ENCODE measurements at regions not wholly inside any gene's neighbourhood (a gene's known extent, or its start where the extent isn't known, plus 50 kb on each side); places are given as distances from the start of the nearest gene placed in this dataset.

DNA sequence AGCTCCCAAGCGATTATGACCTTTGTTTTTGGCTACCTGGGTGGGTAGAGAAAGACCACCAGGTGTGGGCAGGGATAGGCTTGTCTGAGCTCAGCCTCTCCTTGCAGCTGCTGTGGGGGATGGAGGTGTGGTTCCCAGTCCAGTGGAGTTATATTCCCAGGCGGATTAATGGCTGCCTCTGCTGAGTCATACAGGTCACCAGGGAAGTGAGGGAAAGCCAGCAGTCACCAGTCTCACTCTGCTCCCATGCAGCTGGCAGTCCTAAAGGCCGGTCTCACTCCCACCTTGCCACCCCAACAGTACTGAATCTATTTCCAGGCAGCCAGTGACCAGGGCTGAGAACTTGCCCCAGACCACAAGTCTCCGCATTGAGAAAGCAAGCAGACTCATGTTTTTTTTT lies 399.2 kb downstream of the VRK1 start:
- TF ChIP-seq CTCF (IDR thresholded peaks at IDR 0.05; ENCODE audit: poor library complexity) (no peak), EZH2phosphoT487 (IDR thresholded peaks at IDR 0.05; ENCODE audit: low read depth, severe bottlenecking, unreplicated experiment) (no peak)
- Histone ChIP-seq H3K79me2 (no peaks in the 10 kb centered on the region), H2AFZ (no peak overlapping the region), H3K36me3 (replicated peaks; ENCODE audit: insufficient read depth, low read depth) (no peaks in the 10 kb centered on the region), H3K4me1 (ENCODE audit: insufficient read depth) (no peaks in the 10 kb centered on the region), H3K9me3 (ENCODE audit: low read depth) (no peaks in the 10 kb centered on the region), H3K27ac (no peak overlapping the region), H3K4me2 (no peak overlapping the region), H3K9me2 (replicated peaks; ENCODE audit: insufficient read depth) (no peaks in the 10 kb centered on the region), H4K20me1 (ENCODE audit: insufficient read depth, poor library complexity, severe bottlenecking) (no peaks in the 10 kb centered on the region), H3K4me3 (no peak overlapping the region), H3K27me3 (no peaks in the 10 kb centered on the region)
- 91% methylated on average over 4 of the region's 4 CpGs for WGBS (ENCODE audit: low lambda C conversion rate, missing lambda C conversion rate)
- no peak for DNase-seq (ENCODE audit: low spot score)

- Histone ChIP-seq H3K36me3 (replicated peaks; ENCODE audit: insufficient read depth, low read depth) (no peaks in the 10 kb centered on the region), H3K9me3 (ENCODE audit: low read depth) (no peaks in the 10 kb centered on the region), H3K27ac (no peak overlapping the region), H3K4me1 (ENCODE audit: insufficient read depth) (no peaks in the 10 kb centered on the region), H2AFZ (no peak overlapping the region), H3K4me2 (no peak overlapping the region), H3K4me3 (no peak overlapping the region), H4K20me1 (ENCODE audit: insufficient read depth, poor library complexity, severe bottlenecking) (no peaks in the 10 kb centered on the region), H3K9me2 (replicated peaks; ENCODE audit: insufficient read depth) (no peaks in the 10 kb centered on the region), H3K27me3 (no peaks in the 10 kb centered on the region), H3K79me2 (no peaks in the 10 kb centered on the region)
- no peak for DNase-seq (ENCODE audit: low spot score)
- TF ChIP-seq CTCF (IDR thresholded peaks at IDR 0.05; ENCODE audit: poor library complexity) (no peak), EZH2phosphoT487 (IDR thresholded peaks at IDR 0.05; ENCODE audit: low read depth, severe bottlenecking, unreplicated experiment) (no peak), EZH2 (IDR thresholded peaks at IDR 0.05; ENCODE audit: borderline replicate concordance) (no peak)
These were observed 401.6 kb downstream of the VRK1 start for GRCh38 chr14:97198813-97199212.

DNA sequence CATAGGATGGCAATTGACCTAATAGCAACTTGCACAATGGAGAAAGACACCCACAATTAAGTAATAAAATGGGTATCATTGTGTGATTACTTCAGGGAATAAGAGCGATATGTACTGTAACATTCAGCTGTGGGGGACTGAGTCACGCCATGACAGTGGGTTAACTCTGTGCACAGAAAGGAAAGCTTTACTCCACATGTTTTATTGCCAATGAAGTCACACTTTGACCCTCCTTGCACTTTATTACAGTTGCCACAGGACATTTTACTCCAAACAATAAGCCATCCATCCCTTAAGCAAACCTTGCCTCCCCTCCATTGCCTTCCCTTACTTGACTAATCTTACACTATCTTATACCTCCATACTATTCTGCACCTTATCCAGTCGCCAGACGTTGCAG lies 403.1 kb downstream of the VRK1 start:
- Histone ChIP-seq H3K27ac (no peak overlapping the region), H3K27me3 (no peaks in the 10 kb centered on the region), H4K20me1 (ENCODE audit: insufficient read depth, poor library complexity, severe bottlenecking) (no peaks in the 10 kb centered on the region), H3K4me2 (no peak overlapping the region), H3K4me3 (no peak overlapping the region), H3K4me1 (ENCODE audit: insufficient read depth) (no peaks in the 10 kb centered on the region), H3K9me3 (ENCODE audit: low read depth) (no peaks in the 10 kb centered on the region), H3K9me2 (replicated peaks; ENCODE audit: insufficient read depth) (no peaks in the 10 kb centered on the region), H3K79me2 (no peaks in the 10 kb centered on the region), H2AFZ (no peak overlapping the region), H3K36me3 (replicated peaks; ENCODE audit: insufficient read depth, low read depth) (no peaks in the 10 kb centered on the region)
- 78% methylated on average over 4 of the region's 4 CpGs for WGBS (ENCODE audit: low lambda C conversion rate, missing lambda C conversion rate)
- DNase-seq (ENCODE audit: low spot score) = no peak
- TF ChIP-seq CTCF (IDR thresholded peaks at IDR 0.05; ENCODE audit: poor library complexity) = no peak
- TF ChIP-seq EZH2 (IDR thresholded peaks at IDR 0.05; ENCODE audit: borderline replicate concordance) = no peak
- TF ChIP-seq EZH2phosphoT487 (IDR thresholded peaks at IDR 0.05; ENCODE audit: low read depth, severe bottlenecking, unreplicated experiment) = no peak

DNA sequence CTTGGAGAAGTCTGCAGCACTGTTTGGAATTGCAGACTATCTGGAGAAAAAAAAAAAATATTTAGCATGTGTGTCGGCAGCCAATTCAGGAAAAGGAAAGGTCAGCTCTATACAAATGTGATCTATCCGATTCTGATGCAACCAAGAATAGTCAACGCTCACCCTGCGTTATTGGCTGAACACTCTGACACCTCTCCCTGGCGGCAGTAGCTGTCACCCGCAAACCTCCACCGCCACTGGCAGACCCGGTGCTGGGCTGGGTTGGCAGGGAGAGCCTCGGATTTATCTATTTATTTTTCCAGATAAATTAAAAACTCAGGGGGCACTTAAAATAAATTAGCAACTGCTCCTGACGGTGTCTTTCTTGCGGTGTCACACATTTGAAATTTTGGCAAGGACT lies 409.7 kb downstream of the VRK1 start:
- Histone ChIP-seq H3K27me3 (no peaks in the 10 kb centered on the region), H3K27ac (no peak overlapping the region), H2AFZ (no peak overlapping the region), H4K20me1 (ENCODE audit: insufficient read depth, poor library complexity, severe bottlenecking) (no peaks in the 10 kb centered on the region), H3K36me3 (replicated peaks; ENCODE audit: insufficient read depth, low read depth) (no peaks in the 10 kb centered on the region), H3K4me3 (no peak overlapping the region), H3K9me2 (replicated peaks; ENCODE audit: insufficient read depth) (no peaks in the 10 kb centered on the region), H3K9me3 (ENCODE audit: low read depth) (no peaks in the 10 kb centered on the region), H3K4me1 (ENCODE audit: insufficient read depth) (no peaks in the 10 kb centered on the region), H3K79me2 (no peaks in the 10 kb centered on the region), H3K4me2 (no peak overlapping the region)
- TF ChIP-seq EZH2 (IDR thresholded peaks at IDR 0.05; ENCODE audit: borderline replicate concordance) = no peak
- TF ChIP-seq EZH2phosphoT487 (IDR thresholded peaks at IDR 0.05; ENCODE audit: low read depth, severe bottlenecking, unreplicated experiment) = no peak
- 91% methylated on average over 11 of the region's 11 CpGs for WGBS (ENCODE audit: low lambda C conversion rate, missing lambda C conversion rate)
- DNase-seq (ENCODE audit: low spot score) = no peak
